HepG2 (cell line): ENCODE measurements at regions not wholly inside any gene's neighbourhood (a gene's known extent, or its start where the extent isn't known, plus 50 kb on each side); places are given as distances from the start of the nearest gene placed in this dataset.

Experiments used
- ATAC-seq: fragments of 200-7000 bp; cut with Tn5 transposase; 3 replicates; pipeline ENCODE4 v1.9.1; 2020; ENCODE audit warnings: mild to moderate bottlenecking, moderate library complexity
- BruUV-seq: library from RNA; stranded (reverse); fragments of 400-500 nt; replicated peaks from 2 replicates; lab custom pipeline; 2021; lab: Mats Ljungman, UMichigan
- CTCF ChIA-PET: fragments of 300-600 bp; formaldehyde crosslinking; extraction: SDS; loops from one replicate; lab custom pipeline; 2021; ENCODE audit warnings: low total read pairs, inconsistent platforms, low intra/inter-chr PET ratio; lab: Yijun Ruan, JAX
- POLR2A ChIA-PET: fragments of 350-600 bp; sonication (Branson Sonifier 250); formaldehyde crosslinking; loops from one replicate; lab custom pipeline; 2020; ENCODE audit warnings: antibody characterized with exemption, inconsistent platforms; lab: Yijun Ruan, JAX
- DNase-seq: peaks from one replicate; pipeline ENCODE4 v3.0.0-alpha.2; 2015; ENCODE audit warnings: low spot score
- FAIRE-seq: peaks from 3 replicates; lab custom pipeline; 2011; peaks lifted over from hg19 to GRCh38; lab: Jason Lieb, UNC
- H2AFZ ChIP-seq: one replicate; pipeline ENCODE4 v1.6.1; 2011; ENCODE audit warnings: low read length, inconsistent platforms
- H3K27ac ChIP-seq: fragments of 300-600 bp; 3 replicates; pipeline ENCODE4 v1.8.0; 2011; ENCODE audit warnings: mixed run types, mild to moderate bottlenecking, mixed read lengths, low read length, inconsistent platforms; ENCODE audit not compliant: insufficient read depth; ENCODE audit errors: extremely low read length
- H3K27me3 ChIP-seq, 2 experiments: fragments of 200-600 bp in 1 of 2; 2 replicates in 1 of 2; 3 replicates in 1 of 2; pipeline versions ENCODE4 v1.6.0 to v1.8.0; 2011; ENCODE audit warnings: low read length in 2 of 2, mild to moderate bottlenecking in 2 of 2, moderate library complexity in 2 of 2, inconsistent platforms in 1 of 2; ENCODE audit not compliant: insufficient read depth in 2 of 2, control insufficient read depth in 1 of 2
- H3K36me3 ChIP-seq, 2 experiments: fragments of 200-600 bp in 1 of 2; replicated peaks in 1 of 2; 2 replicates in 1 of 2; 3 replicates in 1 of 2; pipeline versions ENCODE4 v1.5.1 to v1.8.0; 2011; ENCODE audit warnings: low read length in 2 of 2, inconsistent platforms in 1 of 2; ENCODE audit not compliant: insufficient read depth in 2 of 2, control insufficient read depth in 1 of 2
- H3K4me1 ChIP-seq: 2 replicates; pipeline ENCODE4 v1.5.1; 2012; ENCODE audit warnings: low read length, inconsistent platforms; ENCODE audit not compliant: insufficient read depth
- H3K4me2 ChIP-seq: 2 replicates; pipeline ENCODE4 v1.6.0; 2011; ENCODE audit warnings: low read depth, low read length, inconsistent platforms
- H3K4me3 ChIP-seq, 3 experiments: fragments of 200-600 bp in 1 of 3; sonication (generic), shearing (Covaris generic) in 1 of 3; replicated peaks in 1 of 3; 2 replicates each; pipeline ENCODE4 v1.5.1; 2011 to 2016; ENCODE audit warnings: low read length in 3 of 3, inconsistent platforms in 2 of 3, low read depth in 2 of 3, mild to moderate bottlenecking in 2 of 3, control low read depth in 1 of 3, mixed read lengths in 1 of 3; ENCODE audit not compliant: insufficient read depth in 1 of 3
- H3K79me2 ChIP-seq: one replicate; pipeline ENCODE4 v1.6.1; 2011; ENCODE audit warnings: low read length, inconsistent platforms; ENCODE audit not compliant: insufficient read depth
- H3K9ac ChIP-seq: 2 replicates; pipeline ENCODE4 v1.6.0; 2011; ENCODE audit warnings: mild to moderate bottlenecking, low read depth, low read length, inconsistent platforms; ENCODE audit not compliant: insufficient read depth
- H3K9me3 ChIP-seq: 2 replicates; pipeline ENCODE4 v1.5.1; 2012; ENCODE audit warnings: mild to moderate bottlenecking, low read length
- H4K20me1 ChIP-seq: 2 replicates; pipeline ENCODE4 v1.6.0; 2011; ENCODE audit warnings: inconsistent platforms, mild to moderate bottlenecking, low read length, moderate library complexity; ENCODE audit not compliant: insufficient read depth
- CBFB ChIP-seq: sonication (generic); formaldehyde crosslinking; IDR thresholded peaks from 2 replicates; pipeline ENCODE4 v1.4.0; 2020; ENCODE audit warnings: missing genetic modification reagents
- GTF3A ChIP-seq: sonication (generic); formaldehyde crosslinking; conservative IDR thresholded peaks from 2 replicates; pipeline ENCODE4 v1.4.0; 2020; ENCODE audit warnings: mild to moderate bottlenecking, missing genetic modification reagents
- KLF9 ChIP-seq: IDR thresholded peaks from 2 replicates; pipeline ENCODE4 v1.6.1; 2016; ENCODE audit warnings: low read depth
- NAIF1 ChIP-seq: sonication (generic); formaldehyde crosslinking; IDR thresholded peaks from 2 replicates; pipeline ENCODE4 v1.5.0; 2020; ENCODE audit warnings: mild to moderate bottlenecking, missing genetic modification reagents, borderline replicate concordance
- NFE2 ChIP-seq: sonication (generic); formaldehyde crosslinking; IDR thresholded peaks from 2 replicates; pipeline ENCODE4 v1.4.0; 2020; ENCODE audit warnings: missing genetic modification reagents
- SRY ChIP-seq: sonication (generic); formaldehyde crosslinking; IDR thresholded peaks from 2 replicates; pipeline ENCODE4 v1.8.0; 2022; ENCODE audit warnings: mild to moderate bottlenecking, missing genetic modification reagents
- ZNF800 ChIP-seq: sonication (generic); formaldehyde crosslinking; IDR thresholded peaks from 2 replicates; pipeline ENCODE4 v1.4.0; 2020; ENCODE audit warnings: missing genetic modification reagents
- ZSCAN25 ChIP-seq: sonication (generic); formaldehyde crosslinking; IDR thresholded peaks from 2 replicates; pipeline ENCODE4 v1.8.0; 2022; ENCODE audit warnings: mild to moderate bottlenecking, missing genetic modification reagents
- WGBS: methylation state at CpG from one replicate; pipeline ENCODE4 v1.1.6; 2017; ENCODE audit warnings: low lambda C conversion rate; 5-methylcytosine and 5-hydroxymethylcytosine counted together
- in situ Hi-C: cut with HindIII; loops from 2 replicates; pipeline ENCODE4 v1.10.0; 2017; ENCODE audit warnings: low pct_unique_long_range_greater_than_20kb; ENCODE audit not compliant: extremely low pct_ligation_motif_present
- intact Hi-C: fragments of 100-400 bp; cut with micrococcal nuclease; formaldehyde crosslinking; loops from one replicate; pipeline ENCODE4 v1.10.0; 2022; ENCODE audit not compliant: unreplicated experiment
- TF ChIP-seq, protein P1 (sequence below): sonication (generic); formaldehyde crosslinking; IDR thresholded peaks from 2 replicates; pipeline ENCODE4 v1.8.1; 2023; ENCODE audit warnings: missing genetic modification reagents, inconsistent platforms, borderline replicate concordance
- TF ChIP-seq, protein P2 (sequence below): sonication (generic); formaldehyde crosslinking; conservative IDR thresholded peaks from 2 replicates; pipeline ENCODE4 v1.8.0; 2022; ENCODE audit warnings: mild to moderate bottlenecking, moderate library complexity, missing genetic modification reagents

GRCh38 chr19:28652765-28653164 is 560.2 kb downstream of the UQCRFS1 start (continued):
- no peak for TF ChIP-seq ZNF800 (CRISPR knock-in tag)
- TF ChIP-seq CBFB (CRISPR knock-in tag): no peak
- TF ChIP-seq, protein P1, sequence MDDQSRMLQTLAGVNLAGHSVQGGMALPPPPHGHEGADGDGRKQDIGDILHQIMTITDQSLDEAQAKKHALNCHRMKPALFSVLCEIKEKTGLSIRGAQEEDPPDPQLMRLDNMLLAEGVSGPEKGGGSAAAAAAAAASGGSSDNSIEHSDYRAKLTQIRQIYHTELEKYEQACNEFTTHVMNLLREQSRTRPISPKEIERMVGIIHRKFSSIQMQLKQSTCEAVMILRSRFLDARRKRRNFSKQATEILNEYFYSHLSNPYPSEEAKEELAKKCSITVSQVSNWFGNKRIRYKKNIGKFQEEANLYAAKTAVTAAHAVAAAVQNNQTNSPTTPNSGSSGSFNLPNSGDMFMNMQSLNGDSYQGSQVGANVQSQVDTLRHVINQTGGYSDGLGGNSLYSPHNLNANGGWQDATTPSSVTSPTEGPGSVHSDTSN (CRISPR knock-in tag): no peak

DNA sequence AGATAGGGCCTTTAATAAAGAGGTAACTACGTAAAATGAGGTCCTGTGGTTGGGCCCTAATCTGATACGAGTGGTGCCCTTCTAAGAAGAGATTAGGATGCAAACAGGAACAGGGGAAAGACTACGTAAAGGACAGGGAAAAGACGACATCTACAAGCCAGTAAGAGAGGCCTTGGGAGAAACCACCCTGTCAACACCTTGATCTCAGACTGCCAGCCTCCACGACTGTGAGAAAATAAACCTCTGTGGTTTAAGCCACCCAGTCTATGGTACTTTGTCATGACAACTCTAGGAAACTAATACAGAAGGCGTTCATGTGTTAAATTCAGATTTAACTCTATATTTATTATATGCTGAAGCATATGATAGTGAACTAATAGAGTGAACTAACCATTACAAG is 566.3 kb downstream of the UQCRFS1 start:
- in situ Hi-C loops: no loop called here
- DNase-seq (no peak), FAIRE-seq (no peak), ATAC-seq (no peak)
- H2AFZ ChIP-seq: no peak overlapping the region
- TF ChIP-seq, protein P2, sequence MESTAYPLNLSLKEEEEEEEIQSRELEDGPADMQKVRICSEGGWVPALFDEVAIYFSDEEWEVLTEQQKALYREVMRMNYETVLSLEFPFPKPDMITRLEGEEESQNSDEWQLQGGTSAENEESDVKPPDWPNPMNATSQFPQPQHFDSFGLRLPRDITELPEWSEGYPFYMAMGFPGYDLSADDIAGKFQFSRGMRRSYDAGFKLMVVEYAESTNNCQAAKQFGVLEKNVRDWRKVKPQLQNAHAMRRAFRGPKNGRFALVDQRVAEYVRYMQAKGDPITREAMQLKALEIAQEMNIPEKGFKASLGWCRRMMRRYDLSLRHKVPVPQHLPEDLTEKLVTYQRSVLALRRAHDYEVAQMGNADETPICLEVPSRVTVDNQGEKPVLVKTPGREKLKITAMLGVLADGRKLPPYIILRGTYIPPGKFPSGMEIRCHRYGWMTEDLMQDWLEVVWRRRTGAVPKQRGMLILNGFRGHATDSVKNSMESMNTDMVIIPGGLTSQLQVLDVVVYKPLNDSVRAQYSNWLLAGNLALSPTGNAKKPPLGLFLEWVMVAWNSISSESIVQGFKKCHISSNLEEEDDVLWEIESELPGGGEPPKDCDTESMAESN (CRISPR knock-in tag): no peak
- TF ChIP-seq NFE2 (CRISPR knock-in tag) (no peak), NAIF1 (CRISPR knock-in tag) (no peak), KLF9 (CRISPR knock-in tag) (no peak), SRY (CRISPR knock-in tag) (no peak), ZSCAN25 (CRISPR knock-in tag) (no peak), GTF3A (CRISPR knock-in tag) (no peak)
- no peak overlapping the region for H3K4me2 ChIP-seq
- ChIA-PET CTCF (no interaction called here), POLR2A (no interaction called here)
- WGBS: 8% methylated on average over 6 of the region's 6 CpGs
- H3K4me3 ChIP-seq: no peak overlapping the region
- no TSS peak for BruUV-seq
- peaks cover 0 to 1% of the 10 kb centered on the region in 2 experiments; a peak in 1 of 5 replicates for H3K27me3 ChIP-seq
- intact Hi-C loops: no loop called here
- no peaks in the 10 kb centered on the region for H3K36me3 ChIP-seq
- H4K20me1 ChIP-seq: no peaks in the 10 kb centered on the region
- no peaks in the 10 kb centered on the region for H3K4me1 ChIP-seq
- no peak overlapping the region for H3K9ac ChIP-seq
- H3K9me3 ChIP-seq: peaks cover 94% of the 10 kb centered on the region
- no peaks in the 10 kb centered on the region for H3K79me2 ChIP-seq
- no peak overlapping the region for H3K27ac ChIP-seq
